GOT3 (cell line): ENCODE measurements at regions not wholly inside any gene's neighbourhood (a gene's known extent, or its start where the extent isn't known, plus 50 kb on each side); places are given as distances from the start of the nearest gene placed in this dataset.

ENCODE experiments used
- DNase-seq: peaks from one replicate; lab custom pipeline; 2025; ENCODE audit warnings: mixed read lengths; lab: John Stamatoyannopoulos, UW

DNA sequence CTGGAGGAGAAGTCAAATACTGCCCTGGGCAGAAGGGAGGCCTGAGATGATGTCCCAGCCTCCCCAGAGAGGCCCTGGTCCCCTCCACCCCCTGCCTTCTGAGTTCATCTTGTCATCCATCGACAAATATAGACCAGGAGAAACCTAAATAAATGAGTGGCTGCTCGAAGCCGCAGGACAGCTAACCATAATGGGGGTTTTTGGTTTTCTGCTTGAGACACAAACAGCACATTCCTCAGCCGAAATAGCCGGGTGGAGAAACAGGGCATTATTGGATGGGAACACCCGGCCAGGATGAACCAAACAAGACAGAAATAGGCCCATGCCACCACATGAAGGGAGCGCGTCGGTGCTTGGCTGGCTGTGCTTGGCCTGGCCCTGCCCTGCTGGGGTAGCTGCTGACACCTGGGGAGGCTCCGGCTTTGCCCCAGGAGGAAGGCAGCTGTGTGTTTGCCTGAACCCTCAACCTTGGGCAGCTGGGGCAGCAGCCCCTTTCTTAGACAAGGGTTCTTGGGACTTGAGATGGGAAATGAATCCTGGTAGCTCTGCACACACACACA lies 188.1 kb downstream of the IRX5 start:
- no peak for DNase-seq

GRCh38 chr16:55120408-55120807 lies 189.7 kb downstream of the IRX5 start:
- no peak for DNase-seq

GRCh38 chr16:55120826-55121225 lies 190.2 kb downstream of the IRX5 start:
- DNase-seq, result no peak

DNA sequence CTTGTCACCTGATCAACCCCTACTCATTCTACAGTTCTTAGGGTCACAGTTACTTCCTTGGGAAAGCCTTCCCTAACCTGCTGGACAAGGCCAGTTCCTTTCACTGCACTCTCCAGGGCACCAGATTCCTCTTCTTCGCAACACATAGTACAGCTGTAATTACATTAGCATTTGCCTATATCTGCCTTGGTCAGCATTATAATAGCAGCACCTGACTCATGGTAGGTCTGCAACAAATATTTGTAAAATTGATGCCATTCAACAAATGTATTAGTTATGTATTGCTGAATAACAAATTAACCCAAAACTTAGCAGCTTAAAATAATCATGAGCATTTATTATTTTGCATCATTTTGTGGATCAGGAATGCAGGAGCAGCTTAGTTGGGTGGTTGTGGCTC lies 193.0 kb downstream of the IRX5 start:
- DNase-seq, result no peak

- no peak for DNase-seq
Observed at GRCh38 chr16:55125818-55126385, 195.2 kb downstream of the IRX5 start.

GRCh38 chr16:55126456-55126855 lies 195.8 kb downstream of the IRX5 start:
- DNase-seq, result no peak

GRCh38 chr16:55130456-55130855 lies 193.5 kb upstream of the IRX6 start:
- DNase-seq, result no peak

DNA sequence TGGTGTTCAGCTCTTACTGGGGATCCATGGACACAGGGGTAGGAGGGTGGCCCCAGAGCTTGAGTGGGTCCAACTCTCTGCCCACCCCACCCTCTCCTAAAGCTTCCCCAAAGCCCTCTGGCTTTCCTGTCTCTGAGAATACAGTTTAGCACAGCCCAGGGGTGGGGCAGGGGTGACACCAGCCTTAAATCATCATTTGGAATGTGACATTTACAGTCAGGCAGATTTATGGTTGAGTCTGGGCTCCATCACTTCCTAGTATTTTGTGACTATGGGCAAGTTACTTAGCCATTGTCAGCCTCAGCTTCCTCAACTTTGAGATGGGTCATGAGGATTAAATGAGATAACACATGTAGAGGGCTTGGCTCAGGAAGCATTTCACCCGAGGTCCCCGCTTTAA lies 193.1 kb upstream of the IRX6 start:
- DNase-seq, result no peak

DNA sequence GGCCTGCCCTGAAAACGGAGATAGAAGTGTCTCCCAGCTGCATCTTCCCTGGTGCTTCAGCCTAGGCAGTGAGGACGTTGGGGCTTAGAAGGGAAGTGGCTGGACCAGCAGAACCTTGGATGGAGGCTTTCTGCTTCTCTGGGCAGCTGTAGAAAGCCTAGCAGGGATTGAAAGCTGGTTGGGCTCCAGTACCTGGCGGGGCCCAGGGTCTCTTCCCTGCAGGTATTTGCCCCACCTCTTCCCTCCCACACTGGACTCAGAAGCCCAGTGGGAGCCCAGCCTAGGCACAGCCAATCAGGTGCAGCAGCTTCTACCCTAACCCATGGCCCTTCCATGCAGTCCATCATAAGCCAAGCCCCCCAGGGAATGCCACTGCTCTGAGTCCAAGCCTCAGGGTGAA lies 190.3 kb upstream of the IRX6 start:
- no peak for DNase-seq

DNA sequence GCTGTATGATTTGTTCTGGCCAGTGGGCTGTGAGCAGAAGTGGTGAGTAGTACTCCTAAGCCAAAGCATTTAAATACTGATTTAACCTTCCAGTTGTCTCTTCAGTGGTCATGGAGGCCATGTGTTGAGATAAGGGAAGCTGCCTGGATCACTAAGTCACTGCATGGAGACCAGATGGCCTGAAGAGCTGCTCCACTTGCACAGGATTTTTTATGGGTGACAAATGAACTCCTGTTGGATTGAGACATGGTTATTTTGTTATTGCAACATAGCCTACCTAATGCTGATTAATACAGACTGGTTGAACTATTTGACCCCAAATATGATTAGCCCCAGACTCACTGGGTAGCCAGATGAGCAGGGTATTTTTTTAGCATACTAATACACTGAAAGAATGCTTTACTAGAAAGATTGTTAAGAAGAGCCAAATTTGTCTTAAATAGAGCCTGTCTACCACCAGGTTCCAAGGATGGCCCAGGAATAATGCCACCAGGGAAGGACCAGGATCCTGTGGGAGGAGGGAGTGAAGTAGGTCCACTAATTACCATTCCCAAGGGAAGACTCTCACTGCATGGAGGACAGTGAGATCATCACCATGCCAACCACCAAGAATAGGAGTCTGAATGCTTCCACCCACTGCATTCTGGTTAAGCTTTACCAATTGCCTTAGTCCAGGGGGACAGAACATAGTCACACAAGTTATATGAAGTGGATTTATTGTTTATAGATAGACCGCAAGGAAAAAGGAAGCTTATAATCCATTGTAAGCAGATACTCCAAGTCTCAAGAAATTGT lies 187.4 kb upstream of the IRX6 start:
- DNase-seq, result no peak

GRCh38 chr16:55138298-55138697 lies 185.7 kb upstream of the IRX6 start:
- no peak for DNase-seq

DNA sequence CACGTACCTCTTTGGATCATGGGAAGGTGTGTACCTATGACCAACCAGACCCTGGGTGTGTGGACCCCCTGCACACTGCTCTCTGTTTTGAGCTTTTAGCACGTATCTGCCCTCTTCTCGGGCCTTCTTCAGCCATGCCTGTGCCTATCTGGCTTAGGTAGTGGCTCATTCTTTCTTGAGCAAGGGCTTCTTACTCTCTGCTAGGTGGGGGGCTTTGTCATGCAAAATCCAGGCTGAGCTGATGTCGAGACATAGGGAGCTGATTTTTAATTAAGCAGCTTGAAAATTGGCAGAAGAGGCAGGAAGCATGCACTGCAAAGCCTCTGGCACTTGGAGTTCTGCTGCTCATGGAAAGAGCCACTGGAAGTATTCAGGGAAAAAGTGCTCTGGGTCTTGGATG lies 181.6 kb upstream of the IRX6 start:
- no peak for DNase-seq

DNA sequence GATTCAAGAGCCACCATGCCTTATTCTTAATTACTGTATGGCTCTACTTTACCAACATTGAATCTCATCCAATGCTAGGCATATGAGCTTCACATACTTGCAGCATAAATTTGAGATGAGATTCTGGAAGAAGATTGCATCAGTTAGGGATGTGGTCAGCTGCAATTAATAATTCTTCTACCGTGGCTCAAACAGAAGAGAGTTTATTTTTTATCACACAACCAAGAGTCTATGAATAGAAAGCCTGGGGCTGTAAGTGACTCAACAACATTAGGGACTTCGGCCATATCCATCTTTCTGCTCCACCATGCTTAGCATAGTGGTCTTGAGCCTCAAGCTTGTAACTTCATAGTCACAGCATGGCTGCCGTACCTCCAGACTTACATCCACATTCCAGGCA lies 179.4 kb upstream of the IRX6 start:
- no peak for DNase-seq

- DNase-seq, result no peak
Observed at GRCh38 chr16:55145771-55146603, 178.0 kb upstream of the IRX6 start.

DNA sequence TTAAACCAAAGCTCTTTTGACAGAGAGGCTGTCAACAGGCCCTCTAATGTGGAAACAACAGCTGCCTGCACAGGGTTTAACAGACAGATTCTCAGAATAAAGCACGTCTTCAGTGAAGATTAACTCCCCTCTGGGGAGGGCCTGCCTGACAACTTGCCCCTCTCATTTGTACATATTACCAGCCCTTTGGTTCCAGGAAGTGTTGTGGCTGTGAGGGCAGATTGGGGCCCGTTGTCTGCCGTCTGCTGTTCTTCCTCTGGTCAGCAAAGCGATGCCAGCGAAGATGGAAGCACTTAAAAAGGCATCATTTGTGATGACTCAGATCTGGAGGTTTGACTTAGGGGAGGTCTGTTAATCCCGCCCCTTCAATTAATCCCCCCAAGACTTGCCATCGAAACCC lies 177.0 kb upstream of the IRX6 start:
- no peak for DNase-seq

DNA sequence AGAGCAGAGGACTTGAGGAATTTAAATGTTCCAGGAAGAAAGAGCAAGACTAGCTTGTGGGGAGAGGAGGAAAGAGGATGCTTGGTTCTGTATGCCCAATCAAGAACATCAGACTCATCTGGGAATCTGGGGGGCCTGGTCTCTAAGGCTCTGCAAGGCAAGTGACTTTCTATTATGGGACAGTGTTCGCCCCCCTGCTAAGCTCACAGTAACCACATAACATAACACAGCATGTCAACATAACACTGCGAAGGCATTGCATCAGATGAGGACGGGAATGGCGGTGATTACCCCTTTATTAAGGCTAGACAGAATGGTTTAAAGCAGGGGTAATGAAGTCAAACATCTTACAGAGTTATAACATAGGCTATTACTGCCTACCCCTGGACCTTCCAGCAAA lies 176.6 kb upstream of the IRX6 start:
- DNase-seq, result no peak

GRCh38 chr16:55149622-55150021 lies 174.4 kb upstream of the IRX6 start:
- no peak for DNase-seq

DNA sequence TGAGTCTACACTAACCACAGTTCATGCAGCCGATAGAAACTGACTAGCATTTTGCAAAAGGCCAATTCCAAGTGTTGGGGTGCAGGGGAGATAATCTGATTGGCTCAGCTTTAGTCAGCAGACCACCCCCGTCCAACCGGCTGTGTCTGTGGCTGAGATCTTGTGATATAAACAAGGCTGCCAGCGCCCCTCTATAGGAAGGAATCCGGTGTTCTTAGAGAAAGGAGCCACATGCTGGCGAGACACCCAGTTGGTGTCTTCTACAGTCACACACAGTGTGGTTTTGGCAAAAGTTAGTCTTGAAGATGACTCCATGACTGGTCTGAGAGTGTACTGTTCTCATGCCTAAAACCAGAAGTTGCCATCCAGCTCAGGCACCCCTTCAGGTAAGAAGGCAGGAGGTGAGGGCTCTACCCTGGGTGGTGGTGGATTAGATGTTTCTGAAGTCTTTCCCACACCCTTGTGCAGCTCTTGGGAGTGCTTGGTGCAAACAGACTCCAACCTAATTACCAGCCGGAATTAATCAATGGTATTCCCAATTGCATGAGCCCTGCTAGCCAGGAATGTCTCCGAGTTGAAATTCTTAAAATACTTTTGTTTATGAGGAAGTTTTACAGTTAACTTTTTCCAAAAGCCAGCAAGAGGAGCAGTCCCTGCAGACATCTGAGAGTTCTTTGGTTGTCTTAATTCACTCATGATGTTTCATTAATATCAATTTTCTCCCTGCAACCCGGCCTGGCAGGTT lies 172.3 kb upstream of the IRX6 start:
- no peak for DNase-seq

GRCh38 chr16:55152875-55153390 lies 171.1 kb upstream of the IRX6 start:
- DNase-seq, result no peak

DNA sequence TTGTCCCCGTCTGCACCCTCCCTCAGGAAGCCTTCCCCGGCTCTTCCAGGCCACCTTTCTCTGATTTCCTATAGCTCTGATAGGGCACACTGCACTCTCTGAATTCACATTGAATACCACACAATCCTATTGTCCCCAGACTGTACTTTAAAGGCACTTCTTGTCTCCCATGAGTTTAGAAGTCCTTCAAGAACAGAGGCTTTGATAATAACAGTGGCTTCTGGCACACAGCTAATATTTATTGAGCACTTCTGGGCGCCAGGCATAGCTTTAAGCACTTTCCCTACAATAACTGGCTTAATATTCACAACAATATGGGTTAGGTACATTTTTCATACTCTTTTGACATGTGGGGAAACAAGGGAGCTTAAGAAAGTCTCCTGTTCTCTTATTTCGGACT lies 169.7 kb upstream of the IRX6 start:
- DNase-seq, result no peak

- DNase-seq, result no peak
Observed at GRCh38 chr16:55154956-55155355, 169.0 kb upstream of the IRX6 start.

- no peak for DNase-seq
Observed at GRCh38 chr16:55155815-55156214, 168.2 kb upstream of the IRX6 start.
